Activated CD4-positive, alpha-beta T cell treated with anti-CD3 and anti-CD28 coated beads for 24 hours (primary cell): ENCODE measurements at regions not wholly inside any gene's neighbourhood (a gene's known extent, or its start where the extent isn't known, plus 50 kb on each side); places are given as distances from the start of the nearest gene placed in this dataset.
"Not testable (repeated sequence)": the region's sequence is repeated elsewhere in the genome, so short reads cannot be mapped to it uniquely, and the experiment has no call there.

Experiments used
- DNase-seq, 2 donors: peaks; one replicate each; pipeline ENCODE4 v3.0.0-alpha.2; 2020; ENCODE audit warnings: low read depth in 2 of 2

DNA sequence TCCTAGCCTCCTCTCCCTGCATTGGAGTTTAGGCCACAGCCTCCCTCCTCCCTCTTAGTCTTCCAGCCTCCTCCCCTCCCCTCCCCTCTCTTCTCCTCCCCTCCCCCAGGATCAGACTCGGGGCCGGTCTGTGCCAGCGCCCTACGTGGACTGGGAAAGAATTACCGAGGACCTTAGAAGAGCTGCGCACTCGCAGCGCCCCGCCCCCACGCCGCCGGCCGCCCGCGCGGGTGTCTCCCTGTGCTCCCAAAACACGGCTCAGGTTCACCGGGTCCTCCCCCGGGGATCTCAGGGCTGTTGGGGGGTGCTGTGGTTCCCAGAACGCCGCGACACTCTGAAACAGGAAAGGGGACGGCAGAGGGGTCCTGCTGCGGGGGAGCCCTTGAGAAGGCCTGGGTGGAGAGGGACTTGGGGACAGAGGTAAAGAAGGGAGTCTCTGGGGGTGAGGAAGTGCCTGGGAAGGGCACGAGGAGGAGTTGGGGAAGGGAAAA is 122.3 kb upstream of the TBL1X start:
- no peak for DNase-seq

- DNase-seq, result no peak
Measured at GRCh38 chrX:9343971-9344370, 120.9 kb upstream of the TBL1X start.

GRCh38 chrX:9345957-9346356 is 118.9 kb upstream of the TBL1X start:
- DNase-seq, result no peak

DNA sequence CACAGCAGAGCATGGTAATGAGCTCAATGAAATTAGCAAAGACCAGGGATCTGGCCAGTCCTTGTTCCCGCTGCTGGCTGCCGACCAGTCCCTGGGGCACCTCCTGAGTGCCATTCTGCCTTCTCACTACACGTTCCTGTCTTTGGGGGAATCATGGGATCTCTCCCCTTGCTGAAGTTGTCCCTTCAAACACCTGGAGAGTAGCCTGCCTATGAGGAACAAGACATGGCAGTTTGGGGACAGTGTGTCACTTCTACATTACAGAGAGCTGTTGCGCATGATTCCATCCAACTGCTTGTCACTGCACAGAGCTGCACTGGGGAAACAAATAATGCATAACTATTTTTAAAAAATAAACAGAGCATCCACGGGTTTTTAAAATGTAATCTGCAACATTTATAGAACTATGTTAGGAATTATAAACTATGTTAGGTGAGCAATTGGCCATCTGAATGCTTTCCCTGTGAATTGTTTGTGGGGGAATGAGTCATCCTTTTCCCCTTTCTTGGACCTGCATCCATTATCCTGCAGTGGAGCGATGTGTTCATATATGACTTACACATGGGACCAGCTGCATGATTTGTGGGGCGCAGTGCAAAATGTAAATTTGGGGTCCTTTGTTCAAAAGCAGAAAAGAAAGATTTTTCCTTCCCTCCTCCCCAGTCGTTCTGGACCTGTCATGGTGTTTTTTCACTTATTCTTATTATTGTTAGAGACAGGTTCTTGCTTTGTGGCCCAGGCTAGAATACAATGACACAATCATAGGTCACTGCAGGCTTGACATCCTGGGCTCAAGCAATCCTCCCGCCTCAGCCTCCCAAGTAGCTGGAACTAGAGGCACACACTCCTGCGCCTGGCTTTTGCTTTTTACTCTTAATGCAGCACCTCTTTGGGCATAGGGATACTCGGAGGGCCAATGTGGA is 115.0 kb upstream of the TBL1X start:
- no peak for DNase-seq

DNA sequence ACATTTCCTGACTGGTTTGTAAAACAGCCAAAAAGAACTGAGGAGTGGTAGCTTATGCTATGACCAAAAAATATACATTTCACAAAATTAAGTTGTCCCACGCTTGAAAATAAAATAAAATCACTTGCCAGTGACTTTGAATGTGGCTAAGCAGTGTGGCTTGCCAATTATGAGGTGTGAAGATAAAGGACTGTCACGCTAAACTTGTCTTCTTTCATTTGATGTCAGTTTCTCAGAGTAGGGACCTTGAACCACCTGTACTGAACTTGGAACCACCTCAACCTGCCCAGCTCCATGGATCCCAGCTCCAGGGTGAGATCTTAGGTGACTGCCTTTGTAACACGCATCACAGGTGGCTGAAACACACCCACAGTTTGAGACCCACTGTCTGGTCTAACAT is 113.7 kb upstream of the TBL1X start:
- no peak for DNase-seq

- DNase-seq, result no peak
Measured at GRCh38 chrX:9352243-9352642, 112.6 kb upstream of the TBL1X start.

DNA sequence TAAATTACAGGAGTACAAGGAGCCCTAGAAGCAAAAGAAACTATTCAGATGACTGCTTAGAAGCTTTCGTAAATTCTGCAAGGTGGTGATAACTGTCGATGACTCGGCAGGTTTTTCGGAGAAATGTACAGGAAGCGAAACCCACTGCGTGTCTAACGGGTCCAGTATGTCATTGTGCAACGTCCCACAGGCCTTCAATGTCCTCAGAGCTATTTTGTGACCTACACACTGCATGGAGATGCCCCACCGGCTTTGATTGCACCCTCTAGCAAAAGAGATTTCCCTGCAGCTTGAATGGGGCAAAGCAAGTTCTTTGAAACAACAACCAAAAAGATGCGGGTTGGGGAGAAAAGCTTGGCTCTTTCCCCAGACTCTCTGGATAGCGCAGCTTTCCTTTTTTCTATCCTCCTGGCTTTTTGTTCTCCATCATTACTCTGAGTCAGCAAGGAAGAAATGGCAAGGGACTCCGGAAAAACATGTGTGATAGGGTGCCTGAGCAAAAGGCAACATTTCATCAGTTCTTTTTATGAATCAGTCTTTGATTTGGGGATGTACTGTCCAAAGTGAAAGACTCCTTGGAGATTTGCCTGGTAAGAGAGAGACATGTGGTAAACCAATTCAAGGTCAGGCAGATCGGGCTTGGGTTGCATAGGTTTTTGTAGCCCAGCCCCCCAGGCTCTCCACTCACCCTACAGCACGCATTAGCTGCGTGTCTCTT is 112.0 kb upstream of the TBL1X start:
- DNase-seq, result no peak

DNA sequence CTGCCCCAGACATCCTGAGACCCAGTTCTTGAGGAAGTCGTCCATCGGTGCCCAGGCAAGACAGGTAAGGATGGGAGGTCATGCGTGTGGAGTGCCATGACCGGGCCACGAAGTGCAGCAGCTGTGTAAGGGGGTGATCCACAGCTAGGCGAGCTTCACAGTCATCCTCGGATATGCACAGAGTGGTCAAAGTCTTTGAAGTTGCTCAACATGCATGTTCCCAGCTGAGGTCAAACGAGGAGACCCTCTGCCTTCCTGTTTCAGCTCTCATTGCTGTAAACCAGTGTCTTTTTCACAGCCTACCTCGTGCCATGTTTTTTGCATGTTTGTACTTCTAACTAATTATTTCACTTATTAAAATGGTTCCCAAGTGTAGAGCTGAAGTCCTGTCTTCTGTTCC is 109.9 kb upstream of the TBL1X start:
- no peak for DNase-seq

DNA sequence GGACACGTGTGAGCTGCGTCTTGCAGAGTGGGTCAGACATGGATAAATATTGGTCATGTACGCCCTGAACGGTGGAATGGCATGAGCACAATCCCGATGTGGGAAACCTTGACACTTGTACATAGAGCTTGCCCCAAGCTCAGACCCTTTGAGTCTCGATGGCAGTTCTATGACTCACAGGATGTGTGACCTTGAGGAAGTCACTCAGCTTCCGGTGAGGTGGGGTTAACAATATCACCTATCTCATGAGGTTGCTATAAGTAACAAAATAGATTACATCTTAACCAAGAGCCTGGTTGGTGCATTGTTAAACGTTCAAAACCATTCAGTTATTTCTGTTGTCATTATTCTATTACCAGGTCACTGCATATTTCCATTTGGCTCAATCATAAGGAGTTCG is 109.1 kb upstream of the TBL1X start:
- no peak for DNase-seq

DNA sequence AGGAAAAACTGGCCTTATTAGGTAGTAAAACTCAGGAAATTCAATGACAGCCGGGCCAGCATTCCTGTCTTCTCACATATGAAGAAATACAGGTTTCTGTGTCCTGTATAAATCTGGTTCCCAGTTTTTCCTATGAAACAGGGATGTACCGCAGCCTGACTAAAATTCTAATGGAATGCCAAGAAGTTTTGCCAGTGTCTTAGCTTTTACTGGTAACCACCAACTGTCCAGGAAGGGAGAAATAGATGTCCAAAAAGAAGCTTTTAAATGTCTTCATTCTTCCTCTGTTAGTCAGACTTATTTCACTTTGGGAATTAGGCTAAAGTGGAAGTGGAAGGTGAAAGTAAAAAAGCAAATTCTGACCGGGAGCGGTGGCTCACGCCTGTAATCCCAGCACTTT is 108.0 kb upstream of the TBL1X start:
- DNase-seq, result no peak

GRCh38 chrX:9357518-9358114 is 107.2 kb upstream of the TBL1X start:
- DNase-seq, result no peak

GRCh38 chrX:9362363-9362928 is 102.4 kb upstream of the TBL1X start:
- no peak for DNase-seq

DNA sequence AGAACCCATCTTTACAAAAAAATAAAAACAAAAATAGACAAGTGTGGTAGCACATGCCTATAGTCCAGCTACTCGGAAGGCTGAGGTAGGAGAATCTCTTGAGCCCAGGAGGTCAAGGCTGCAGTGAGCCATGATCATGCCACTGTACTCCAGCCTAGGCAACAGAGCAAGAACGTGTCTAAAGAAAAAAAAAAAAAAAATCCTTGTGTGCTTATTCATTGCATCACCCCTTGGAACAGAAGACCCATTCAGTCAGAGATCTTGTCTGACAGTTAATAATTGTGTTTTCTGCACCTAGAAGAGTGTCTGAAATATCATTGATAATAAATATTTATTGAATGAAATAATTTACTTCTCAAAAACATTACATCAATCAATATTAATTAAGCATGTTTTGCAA is 97.4 kb upstream of the TBL1X start:
- no peak for DNase-seq

- DNase-seq, result no peak
Measured at GRCh38 chrX:9368262-9368661, 96.6 kb upstream of the TBL1X start.

DNA sequence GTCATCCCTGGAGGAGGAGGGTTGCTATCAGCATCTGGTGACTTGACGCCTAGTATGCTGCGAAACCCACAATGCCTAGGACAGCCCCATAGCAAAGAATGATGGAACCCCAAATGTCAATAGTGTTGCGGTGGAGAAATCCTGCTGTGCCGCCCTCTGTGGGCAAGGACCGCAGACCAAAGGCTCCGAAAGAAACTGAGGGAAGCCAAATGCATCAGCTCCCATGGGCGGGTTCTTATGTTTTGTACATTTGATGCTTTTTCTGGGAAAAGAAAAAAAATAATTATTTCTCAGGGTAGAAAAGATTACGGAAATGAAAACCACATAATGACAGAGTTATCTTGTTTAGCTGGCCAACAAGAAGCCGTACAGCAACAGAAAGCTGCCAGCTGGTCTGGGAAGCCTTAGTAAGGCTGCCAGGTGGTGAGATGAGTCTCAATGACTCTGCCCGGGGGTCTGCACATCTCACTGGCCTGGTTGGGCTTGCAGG is 95.0 kb upstream of the TBL1X start:
- no peak for DNase-seq

- DNase-seq, result no peak
Measured at GRCh38 chrX:9370893-9371292, 94.0 kb upstream of the TBL1X start.

- DNase-seq, result no peak
Measured at GRCh38 chrX:9372866-9373265, 92.0 kb upstream of the TBL1X start.

DNA sequence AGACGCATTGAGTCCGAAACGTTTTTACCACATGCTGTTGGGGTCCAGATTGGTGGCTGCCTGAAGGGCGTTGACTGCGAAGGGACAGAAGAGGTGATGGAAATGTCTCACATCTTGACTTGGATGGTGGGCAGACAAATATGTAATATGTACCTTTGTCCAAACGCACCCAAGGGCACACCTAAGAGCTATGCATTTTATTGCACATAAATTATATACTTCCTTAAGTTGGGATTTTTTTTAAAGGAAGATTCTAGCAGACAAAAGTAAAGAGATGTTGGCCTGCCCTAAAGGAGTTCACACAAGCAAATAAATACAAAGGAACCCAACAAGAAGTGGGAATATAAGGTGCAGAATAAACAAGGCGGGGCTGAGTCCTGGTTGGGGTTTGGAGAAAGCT is 91.1 kb upstream of the TBL1X start:
- DNase-seq, result no peak

GRCh38 chrX:9374555-9374954 is 90.3 kb upstream of the TBL1X start:
- no peak for DNase-seq

DNA sequence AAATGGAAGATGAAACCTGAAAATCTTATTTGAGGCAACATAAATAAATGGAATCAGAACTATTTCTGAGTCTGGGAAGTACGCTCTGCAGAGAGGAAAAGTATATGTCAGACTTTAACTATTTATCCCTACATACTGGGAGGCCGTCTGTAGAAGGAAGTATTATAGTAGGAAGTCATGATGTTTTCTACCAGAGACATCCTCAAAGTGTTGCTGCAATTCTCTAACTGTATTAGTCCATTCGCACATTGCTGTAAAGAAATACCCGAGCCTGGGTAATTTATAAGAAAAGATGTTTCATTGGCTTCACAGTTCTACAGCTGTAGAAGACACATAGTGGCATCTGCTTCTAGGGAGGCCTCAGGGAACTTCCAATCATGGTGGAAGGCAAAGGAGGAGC is 88.7 kb upstream of the TBL1X start:
- DNase-seq, result no peak

GRCh38 chrX:9377216-9377615 is 87.6 kb upstream of the TBL1X start:
- DNase-seq, result not testable (repeated sequence)
